ENCODE measurements at regions not wholly inside any gene's neighbourhood (a gene's known extent, or its start where the extent isn't known, plus 50 kb on each side); places are given as distances from the start of the nearest gene placed in this dataset.

DNA sequence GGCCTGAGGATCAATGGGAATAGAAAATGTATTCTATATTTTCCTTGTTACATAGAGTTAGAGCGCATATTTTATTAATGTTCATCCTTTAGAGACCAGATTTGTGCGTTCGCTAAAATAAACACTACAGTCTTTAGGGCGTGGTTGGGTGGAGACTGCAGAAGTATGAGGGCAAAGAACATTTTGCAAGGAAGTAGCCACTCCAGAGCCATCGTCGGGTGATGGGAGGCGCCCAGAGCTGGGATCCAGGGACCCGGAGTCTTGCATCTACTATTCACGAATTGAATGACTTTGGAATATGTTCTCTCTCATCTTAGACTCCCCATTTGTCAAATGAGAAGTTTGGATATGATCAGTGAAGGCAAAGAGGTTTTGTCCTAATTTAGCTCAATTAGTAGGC lies 154.2 kb upstream of the IRX6 start:
- Histone ChIP-seq H3K9me3 (no peaks in the 10 kb centered on the region), H3K4me3 (no peak overlapping the region), H3K36me3 (no peaks in the 10 kb centered on the region), H3K27ac (no peak overlapping the region), H3K27me3 (no peaks in the 10 kb centered on the region), H3K4me1 (no peaks in the 10 kb centered on the region)
- intact Hi-C loops (cut with DNase I; ENCODE audit: low total_unique reads) = no loop called here
- DNase-seq (ENCODE audit: low spot score in 2 of 2) = no peak
- TF ChIP-seq POLR2A (IDR thresholded peaks at IDR 0.05) = no peak
- TF ChIP-seq, protein P1, sequence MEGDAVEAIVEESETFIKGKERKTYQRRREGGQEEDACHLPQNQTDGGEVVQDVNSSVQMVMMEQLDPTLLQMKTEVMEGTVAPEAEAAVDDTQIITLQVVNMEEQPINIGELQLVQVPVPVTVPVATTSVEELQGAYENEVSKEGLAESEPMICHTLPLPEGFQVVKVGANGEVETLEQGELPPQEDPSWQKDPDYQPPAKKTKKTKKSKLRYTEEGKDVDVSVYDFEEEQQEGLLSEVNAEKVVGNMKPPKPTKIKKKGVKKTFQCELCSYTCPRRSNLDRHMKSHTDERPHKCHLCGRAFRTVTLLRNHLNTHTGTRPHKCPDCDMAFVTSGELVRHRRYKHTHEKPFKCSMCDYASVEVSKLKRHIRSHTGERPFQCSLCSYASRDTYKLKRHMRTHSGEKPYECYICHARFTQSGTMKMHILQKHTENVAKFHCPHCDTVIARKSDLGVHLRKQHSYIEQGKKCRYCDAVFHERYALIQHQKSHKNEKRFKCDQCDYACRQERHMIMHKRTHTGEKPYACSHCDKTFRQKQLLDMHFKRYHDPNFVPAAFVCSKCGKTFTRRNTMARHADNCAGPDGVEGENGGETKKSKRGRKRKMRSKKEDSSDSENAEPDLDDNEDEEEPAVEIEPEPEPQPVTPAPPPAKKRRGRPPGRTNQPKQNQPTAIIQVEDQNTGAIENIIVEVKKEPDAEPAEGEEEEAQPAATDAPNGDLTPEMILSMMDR (IDR thresholded peaks at IDR 0.05) = no peak
- no peak for TF ChIP-seq POLR2AphosphoS5 (IDR thresholded peaks at IDR 0.05)

DNA sequence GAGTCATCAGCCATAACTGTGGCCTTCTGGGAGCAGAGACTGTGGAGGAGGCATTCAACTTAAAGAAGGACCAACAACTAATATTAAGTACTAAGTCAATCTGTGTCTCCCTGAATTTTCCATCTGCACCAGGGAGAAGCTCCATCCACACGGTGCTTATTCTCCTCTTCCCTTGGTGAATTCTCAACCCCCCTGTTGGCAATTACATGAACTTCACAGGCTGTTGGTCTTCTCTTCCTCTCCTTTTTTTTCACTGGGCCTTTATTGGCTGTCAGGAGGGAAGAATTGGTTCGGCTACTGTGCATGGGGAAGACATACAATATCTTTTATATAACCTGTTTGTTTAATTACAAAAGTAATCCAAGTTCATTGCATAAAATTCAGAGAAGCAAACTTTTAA lies 152.8 kb upstream of the IRX6 start:
- no peaks in the 10 kb centered on the region for H3K27me3 ChIP-seq
- TF ChIP-seq POLR2AphosphoS5 (IDR thresholded peaks at IDR 0.05) = no peak
- TF ChIP-seq, protein P1 (IDR thresholded peaks at IDR 0.05) = no peak
- no peaks in the 10 kb centered on the region for H3K9me3 ChIP-seq
- no peak overlapping the region for H3K27ac ChIP-seq
- intact Hi-C loops (cut with DNase I; ENCODE audit: low total_unique reads) = no loop called here
- no peak overlapping the region for H3K4me3 ChIP-seq
- H3K36me3 ChIP-seq = no peaks in the 10 kb centered on the region
- no peaks in the 10 kb centered on the region for H3K4me1 ChIP-seq
- DNase-seq (ENCODE audit: low spot score in 2 of 2) = no peak

DNA sequence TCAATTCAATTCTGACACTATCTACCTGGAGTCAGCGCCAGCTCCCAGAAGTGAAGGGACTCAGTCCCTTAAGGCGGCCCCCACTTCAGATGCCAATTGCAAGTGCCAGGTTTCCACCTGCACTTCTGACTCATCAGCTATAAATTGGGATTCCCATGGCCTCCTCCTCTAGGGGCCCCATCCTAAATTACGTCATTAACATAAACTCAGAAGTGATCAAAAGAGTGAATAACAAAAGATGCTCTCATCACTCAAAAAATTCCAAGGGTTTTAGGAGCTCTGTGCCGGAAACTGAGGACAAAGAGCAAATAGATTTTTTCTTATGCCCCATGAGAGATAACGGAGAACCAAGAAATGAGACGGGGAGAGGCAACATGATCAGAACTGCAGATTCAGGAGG lies 148.6 kb upstream of the IRX6 start:
- H3K9me3 ChIP-seq = no peaks in the 10 kb centered on the region
- DNase-seq (ENCODE audit: low spot score in 2 of 2) = no peak
- H3K4me3 ChIP-seq = no peak overlapping the region
- no peak overlapping the region for H3K27ac ChIP-seq
- TF ChIP-seq POLR2A (IDR thresholded peaks at IDR 0.05) = no peak
- no peak for TF ChIP-seq POLR2AphosphoS5 (IDR thresholded peaks at IDR 0.05)
- TF ChIP-seq, protein P1 (IDR thresholded peaks at IDR 0.05) = no peak
- no peaks in the 10 kb centered on the region for H3K4me1 ChIP-seq
- H3K36me3 ChIP-seq = no peaks in the 10 kb centered on the region
- intact Hi-C loops (cut with DNase I; ENCODE audit: low total_unique reads) = no loop called here
- H3K27me3 ChIP-seq = no peaks in the 10 kb centered on the region

DNA sequence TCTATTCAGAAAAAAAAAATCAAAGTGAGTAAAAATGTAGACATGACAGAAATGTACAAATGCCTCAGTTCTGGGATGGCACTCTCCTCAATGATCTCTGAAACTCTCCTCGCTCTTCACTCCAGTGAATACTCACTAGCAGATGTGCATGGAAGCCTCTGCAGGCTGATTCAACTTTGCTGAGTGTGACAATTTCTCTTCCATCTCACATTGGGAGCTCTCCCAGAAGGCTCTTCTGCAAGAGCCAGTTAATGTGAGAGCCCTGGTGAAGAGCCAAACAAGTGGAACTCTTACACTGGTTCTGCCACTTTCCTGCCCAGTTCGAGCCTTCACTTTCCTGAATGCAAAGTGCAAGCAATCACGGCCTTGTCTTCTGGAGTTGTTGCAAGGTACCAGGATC lies 147.1 kb upstream of the IRX6 start:
- no peaks in the 10 kb centered on the region for H3K36me3 ChIP-seq
- no peak for DNase-seq (ENCODE audit: low spot score in 2 of 2)
- H3K27me3 ChIP-seq = no peaks in the 10 kb centered on the region
- H3K9me3 ChIP-seq = no peaks in the 10 kb centered on the region
- no peak overlapping the region for H3K4me3 ChIP-seq
- TF ChIP-seq POLR2A (IDR thresholded peaks at IDR 0.05) (no peak), POLR2AphosphoS5 (IDR thresholded peaks at IDR 0.05) (no peak)
- TF ChIP-seq, protein P1 (IDR thresholded peaks at IDR 0.05) = no peak
- H3K4me1 ChIP-seq = no peaks in the 10 kb centered on the region
- intact Hi-C loops (cut with DNase I; ENCODE audit: low total_unique reads) = no loop called here
- H3K27ac ChIP-seq = no peak overlapping the region

DNA sequence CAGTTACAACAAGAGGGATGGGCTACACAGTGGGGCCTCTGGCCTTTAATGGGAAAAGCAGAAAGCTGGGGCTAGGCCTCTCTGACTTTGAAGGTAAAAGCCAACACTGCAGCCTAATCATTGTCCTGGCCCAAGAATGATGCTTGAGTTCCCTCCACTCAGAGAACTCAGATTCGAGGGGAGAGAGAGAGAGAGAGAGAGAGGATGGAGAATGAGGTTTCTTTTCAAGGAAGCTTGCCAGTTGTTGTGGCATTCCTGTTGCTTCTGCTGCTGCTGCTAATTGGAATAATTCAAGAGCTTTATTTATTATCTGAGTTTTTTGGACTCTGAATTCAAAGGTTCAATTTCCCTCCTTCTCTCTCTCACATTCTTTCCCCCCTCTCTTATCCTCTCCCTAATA lies 144.6 kb upstream of the IRX6 start:
- Histone ChIP-seq H3K27ac (no peak overlapping the region), H3K36me3 (no peaks in the 10 kb centered on the region), H3K9me3 (no peaks in the 10 kb centered on the region), H3K4me1 (no peaks in the 10 kb centered on the region), H3K27me3 (no peaks in the 10 kb centered on the region), H3K4me3 (no peak overlapping the region)
- no peak for TF ChIP-seq POLR2A (IDR thresholded peaks at IDR 0.05)
- TF ChIP-seq, protein P1 (IDR thresholded peaks at IDR 0.05) = no peak
- TF ChIP-seq POLR2AphosphoS5 (IDR thresholded peaks at IDR 0.05) = no peak
- intact Hi-C loops (cut with DNase I; ENCODE audit: low total_unique reads) = no loop called here
- no peak for DNase-seq (ENCODE audit: low spot score in 2 of 2)
